GM13976 (cell line): ENCODE measurements at regions not wholly inside any gene's neighbourhood (a gene's known extent, or its start where the extent isn't known, plus 50 kb on each side); places are given as distances from the start of the nearest gene placed in this dataset.

Experiments
- DNase-seq: peaks from one replicate; pipeline ENCODE4 v3.0.0; 2012; ENCODE audit warnings: low spot score
- in situ Hi-C: fragments of 300-500 bp; cut with MboI; formaldehyde crosslinking; loops from one replicate; pipeline ENCODE4 v1.12.0; 2022; ENCODE audit warnings: low sequenced_read_pairs, mixed read lengths, inconsistent platforms; ENCODE audit not compliant: unreplicated experiment
- TF ChIP-seq, protein P1 (sequence below): IDR thresholded peaks from 2 replicates; pipeline ENCODE4 v1.5.1; 2012; ENCODE audit warnings: borderline replicate concordance, mild to moderate bottlenecking; ENCODE audit not compliant: insufficient read depth; ENCODE audit errors: extremely low read depth, missing control alignments, control extremely low read depth

DNA sequence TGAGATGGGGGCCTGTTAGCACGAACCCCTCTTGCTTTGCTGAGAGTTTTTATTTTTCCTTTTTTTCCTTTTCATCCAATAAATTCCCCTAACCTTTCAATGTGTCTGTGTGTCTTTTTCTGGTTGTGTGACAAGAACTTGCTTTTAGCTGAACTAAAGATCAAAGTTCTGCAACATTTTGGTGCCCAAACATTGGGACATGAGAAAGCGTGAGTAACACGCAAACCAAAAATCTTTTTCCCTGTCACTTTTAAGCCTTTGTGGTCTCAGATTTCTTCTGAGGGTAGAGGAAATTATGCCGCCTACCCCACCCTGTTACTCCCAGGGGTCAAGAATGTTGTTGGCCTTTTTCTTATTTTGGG lies 141.8 kb upstream of the CPXCR1 start:
- TF ChIP-seq, protein P1, sequence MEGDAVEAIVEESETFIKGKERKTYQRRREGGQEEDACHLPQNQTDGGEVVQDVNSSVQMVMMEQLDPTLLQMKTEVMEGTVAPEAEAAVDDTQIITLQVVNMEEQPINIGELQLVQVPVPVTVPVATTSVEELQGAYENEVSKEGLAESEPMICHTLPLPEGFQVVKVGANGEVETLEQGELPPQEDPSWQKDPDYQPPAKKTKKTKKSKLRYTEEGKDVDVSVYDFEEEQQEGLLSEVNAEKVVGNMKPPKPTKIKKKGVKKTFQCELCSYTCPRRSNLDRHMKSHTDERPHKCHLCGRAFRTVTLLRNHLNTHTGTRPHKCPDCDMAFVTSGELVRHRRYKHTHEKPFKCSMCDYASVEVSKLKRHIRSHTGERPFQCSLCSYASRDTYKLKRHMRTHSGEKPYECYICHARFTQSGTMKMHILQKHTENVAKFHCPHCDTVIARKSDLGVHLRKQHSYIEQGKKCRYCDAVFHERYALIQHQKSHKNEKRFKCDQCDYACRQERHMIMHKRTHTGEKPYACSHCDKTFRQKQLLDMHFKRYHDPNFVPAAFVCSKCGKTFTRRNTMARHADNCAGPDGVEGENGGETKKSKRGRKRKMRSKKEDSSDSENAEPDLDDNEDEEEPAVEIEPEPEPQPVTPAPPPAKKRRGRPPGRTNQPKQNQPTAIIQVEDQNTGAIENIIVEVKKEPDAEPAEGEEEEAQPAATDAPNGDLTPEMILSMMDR, result no peak
- in situ Hi-C loops, result no loop called here
- DNase-seq, result no peak

DNA sequence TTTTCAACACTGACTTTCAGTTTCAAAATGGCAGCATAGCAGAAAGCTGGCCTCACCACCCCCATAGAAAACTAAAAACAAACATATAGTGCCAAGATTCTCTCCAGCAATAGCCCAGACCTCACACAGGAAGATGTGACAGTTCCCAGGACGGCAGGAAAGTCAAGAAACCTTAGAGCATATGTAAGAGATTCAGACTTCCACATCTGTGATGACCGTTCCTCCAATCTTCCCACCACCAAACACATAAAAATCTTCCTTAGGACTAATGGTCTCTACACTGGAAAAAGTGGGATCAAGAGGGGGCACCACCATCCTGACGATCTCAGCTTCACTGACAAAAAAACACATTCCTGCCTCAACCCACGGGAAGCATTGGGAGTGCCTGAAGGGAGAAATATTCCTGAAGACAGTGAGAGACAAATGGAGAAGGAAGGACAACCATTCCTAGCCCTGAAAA lies 134.1 kb upstream of the CPXCR1 start:
- DNase-seq, result no peak
- TF ChIP-seq, protein P1, result no peak
- in situ Hi-C loops, result no loop called here

DNA sequence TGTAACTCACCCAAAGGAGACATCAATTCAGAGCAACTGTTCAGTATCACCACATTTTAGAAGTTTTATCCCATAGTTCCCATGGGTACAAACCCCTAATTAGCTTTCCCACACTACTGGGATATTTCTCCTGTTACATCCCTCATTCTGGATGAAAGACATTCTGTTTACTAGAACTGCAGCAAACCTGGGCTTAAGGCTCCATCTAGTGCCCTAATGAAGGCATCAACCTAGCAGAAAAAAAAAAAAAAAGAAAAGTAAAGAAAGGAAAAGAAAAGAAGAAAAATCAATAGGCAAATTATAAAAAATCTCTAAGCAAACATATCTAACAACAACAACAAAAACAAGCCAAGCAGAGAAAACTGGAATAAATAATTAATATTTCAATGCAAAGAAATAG lies 133.7 kb upstream of the CPXCR1 start:
- DNase-seq, result no peak
- in situ Hi-C loops, result no loop called here
- TF ChIP-seq, protein P1, result peak; percentile 19

DNA sequence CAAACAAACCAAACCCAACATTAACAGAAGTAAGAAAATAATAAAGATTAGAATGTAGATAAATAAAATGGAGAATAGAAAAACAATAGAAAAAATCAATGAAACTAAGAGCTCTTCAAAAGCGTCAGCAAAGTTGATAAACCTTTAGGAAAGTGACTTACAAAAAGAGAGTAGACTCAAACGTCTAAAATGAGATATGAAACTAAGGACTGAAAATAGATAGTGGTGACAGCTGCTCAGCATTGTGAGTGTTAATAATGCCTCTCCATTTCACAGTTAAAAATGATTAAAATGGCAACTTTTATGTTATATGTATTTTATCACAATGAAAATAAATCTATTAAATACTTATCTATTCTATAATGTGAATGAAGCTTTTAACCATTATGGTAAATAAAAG lies 125.7 kb upstream of the CPXCR1 start:
- DNase-seq, result no peak
- TF ChIP-seq, protein P1, result no peak
- in situ Hi-C loops, result no loop called here

DNA sequence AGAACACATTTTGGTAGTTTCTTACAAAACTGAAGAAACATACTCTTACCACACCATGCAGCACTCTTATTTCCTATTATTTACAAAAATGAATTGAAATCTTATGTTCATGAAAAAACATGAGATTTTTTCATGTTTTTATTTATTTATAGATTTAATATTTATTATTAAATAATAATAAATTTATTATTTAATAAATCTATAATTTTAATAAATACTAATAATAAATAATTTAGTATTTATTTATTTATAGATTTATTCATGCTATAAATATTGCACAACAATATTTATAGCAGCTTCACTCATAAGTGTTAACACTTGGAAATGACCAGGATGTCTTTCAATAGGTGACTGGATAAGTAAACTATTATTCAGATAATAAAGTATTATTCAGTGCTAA lies 91.6 kb upstream of the CPXCR1 start:
- in situ Hi-C loops, result no loop called here
- TF ChIP-seq, protein P1, result no peak
- DNase-seq, result no peak

DNA sequence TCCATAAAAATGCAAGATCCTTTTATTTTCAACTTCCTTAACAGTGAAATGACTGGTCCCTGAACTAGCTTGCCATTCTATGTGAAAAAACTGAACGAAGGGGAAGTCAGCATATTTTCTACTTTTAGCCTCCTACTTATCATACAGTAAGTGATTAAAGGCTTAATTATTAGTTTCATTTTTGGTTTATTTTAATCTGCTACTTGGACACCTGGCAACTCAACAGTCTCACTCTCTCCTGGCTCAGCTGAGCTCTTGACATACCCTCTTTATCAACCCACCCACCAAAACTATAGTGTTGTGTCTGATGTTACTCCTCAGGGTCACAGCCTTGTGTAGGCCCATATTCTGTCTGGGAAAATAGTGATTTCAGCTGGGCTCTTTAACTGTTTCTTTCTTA lies 86.2 kb upstream of the CPXCR1 start:
- TF ChIP-seq, protein P1, result no peak
- no peak for DNase-seq
- in situ Hi-C loops, result no loop called here

DNA sequence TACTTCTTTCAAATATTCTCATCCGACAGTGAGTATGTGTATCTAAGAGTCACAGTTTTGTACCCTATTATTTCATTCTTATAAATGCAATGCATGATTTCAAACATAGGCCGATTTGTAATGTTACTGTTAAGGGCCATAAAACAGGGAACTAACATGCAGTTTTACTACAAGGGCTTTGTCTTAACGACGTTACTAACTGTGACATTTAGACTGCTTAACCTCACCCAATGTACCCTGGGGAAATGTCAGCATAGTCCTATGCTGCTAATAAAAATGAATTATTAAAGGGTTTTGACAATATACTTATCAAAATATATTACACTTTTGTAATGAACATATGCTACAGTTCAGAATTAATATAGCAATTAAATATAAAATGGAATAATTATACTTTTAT lies 74.8 kb upstream of the CPXCR1 start:
- in situ Hi-C loops, result no loop called here
- TF ChIP-seq, protein P1, result no peak
- DNase-seq, result no peak
